ENCODE measurements at regions not wholly inside any gene's neighbourhood (a gene's known extent, or its start where the extent isn't known, plus 50 kb on each side); places are given as distances from the start of the nearest gene placed in this dataset.

GRCh38 chr11:70928854-70929598 is 323.4 kb downstream of the SHANK2 start:
- no peak for TF ChIP-seq CTCF (IDR thresholded peaks at IDR 0.05)

- no peak for TF ChIP-seq CTCF (IDR thresholded peaks at IDR 0.05)
Observed at GRCh38 chr11:70930215-70930614, 322.2 kb downstream of the SHANK2 start.

GRCh38 chr11:70931430-70931829 is 320.9 kb downstream of the SHANK2 start:
- TF ChIP-seq CTCF (IDR thresholded peaks at IDR 0.05), result no peak

- no peak for TF ChIP-seq CTCF (IDR thresholded peaks at IDR 0.05)
Observed at GRCh38 chr11:70933981-70934583, 318.3 kb downstream of the SHANK2 start.

- TF ChIP-seq CTCF (IDR thresholded peaks at IDR 0.05), result no peak
Observed at GRCh38 chr11:70935006-70935768, 317.2 kb downstream of the SHANK2 start.

- TF ChIP-seq CTCF (IDR thresholded peaks at IDR 0.05), result peak; percentile 48; the same call in 1 of the 2 replicates
Observed at GRCh38 chr11:70942593-70942992, 309.8 kb downstream of the SHANK2 start.

- no peak for TF ChIP-seq CTCF (IDR thresholded peaks at IDR 0.05)
Observed at GRCh38 chr11:70944141-70944540, 308.2 kb downstream of the SHANK2 start.

Measured in LNCAP (cell line).